Lower leg skin (tissue), 3 donors: ENCODE measurements at regions not wholly inside any gene's neighbourhood (a gene's known extent, or its start where the extent isn't known, plus 50 kb on each side); places are given as distances from the start of the nearest gene placed in this dataset.

Experiments used
- POLR2A ChIP-seq, 2 donors: fragments of 450-650 bp; IDR thresholded peaks; one replicate each; pipeline ENCODE4 v1.6.1; 2016 to 2017; ENCODE audit warnings: antibody characterized with exemption in 2 of 2, mild to moderate bottlenecking in 1 of 2, moderate library complexity in 1 of 2
- TF ChIP-seq, protein P1 (sequence below), 3 donors: fragments of 450-650 bp; IDR thresholded peaks; one replicate each; pipeline ENCODE4 v1.5.1; 2016; ENCODE audit warnings: antibody characterized with exemption in 3 of 3, mild to moderate bottlenecking in 3 of 3, moderate library complexity in 2 of 3

DNA sequence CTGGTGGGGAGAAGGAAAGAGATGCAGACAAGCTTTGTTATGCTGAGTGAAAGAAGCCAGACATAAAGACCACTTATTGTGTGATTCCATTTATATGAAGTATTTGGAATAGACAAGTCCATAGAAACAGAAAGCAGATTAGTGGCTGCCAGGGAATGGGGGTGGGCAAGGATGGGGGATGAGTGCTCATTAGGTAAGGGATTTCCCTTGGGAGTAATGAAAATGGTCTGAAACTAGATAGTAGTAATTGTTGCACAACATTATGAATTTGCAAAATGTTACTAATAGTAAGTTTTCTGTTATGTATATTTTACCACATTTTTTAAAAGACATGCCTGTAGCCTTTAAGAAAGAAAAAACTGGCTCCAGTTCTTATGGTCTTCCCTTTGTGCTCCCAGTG lies 154.9 kb downstream of the LNPK start:
- TF ChIP-seq, protein P1, sequence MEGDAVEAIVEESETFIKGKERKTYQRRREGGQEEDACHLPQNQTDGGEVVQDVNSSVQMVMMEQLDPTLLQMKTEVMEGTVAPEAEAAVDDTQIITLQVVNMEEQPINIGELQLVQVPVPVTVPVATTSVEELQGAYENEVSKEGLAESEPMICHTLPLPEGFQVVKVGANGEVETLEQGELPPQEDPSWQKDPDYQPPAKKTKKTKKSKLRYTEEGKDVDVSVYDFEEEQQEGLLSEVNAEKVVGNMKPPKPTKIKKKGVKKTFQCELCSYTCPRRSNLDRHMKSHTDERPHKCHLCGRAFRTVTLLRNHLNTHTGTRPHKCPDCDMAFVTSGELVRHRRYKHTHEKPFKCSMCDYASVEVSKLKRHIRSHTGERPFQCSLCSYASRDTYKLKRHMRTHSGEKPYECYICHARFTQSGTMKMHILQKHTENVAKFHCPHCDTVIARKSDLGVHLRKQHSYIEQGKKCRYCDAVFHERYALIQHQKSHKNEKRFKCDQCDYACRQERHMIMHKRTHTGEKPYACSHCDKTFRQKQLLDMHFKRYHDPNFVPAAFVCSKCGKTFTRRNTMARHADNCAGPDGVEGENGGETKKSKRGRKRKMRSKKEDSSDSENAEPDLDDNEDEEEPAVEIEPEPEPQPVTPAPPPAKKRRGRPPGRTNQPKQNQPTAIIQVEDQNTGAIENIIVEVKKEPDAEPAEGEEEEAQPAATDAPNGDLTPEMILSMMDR (IDR thresholded peaks at IDR 0.05): no peak
- no peak for TF ChIP-seq POLR2A (IDR thresholded peaks at IDR 0.05)
